Keratinocyte (primary cell): ENCODE measurements at regions not wholly inside any gene's neighbourhood (a gene's known extent, or its start where the extent isn't known, plus 50 kb on each side); places are given as distances from the start of the nearest gene placed in this dataset.

Experiments used
- EZH2 ChIP-seq: IDR thresholded peaks from one replicate; pipeline ENCODE4 v1.6.1; 2012; ENCODE audit warnings: inconsistent platforms, mild to moderate bottlenecking, low read length, moderate library complexity
- TF ChIP-seq, protein P1 (sequence below), 3 experiments: IDR thresholded peaks in 1 of 3; conservative IDR thresholded peaks in 1 of 3; optimal IDR thresholded peaks in 1 of 3; 2 replicates in 2 of 3; 3 replicates in 1 of 3; pipeline versions ENCODE3 to v1.5.1; 2011; ENCODE audit warnings: low read length in 3 of 3, mild to moderate bottlenecking in 3 of 3, moderate library complexity in 2 of 3, control low read depth in 1 of 3, inconsistent platforms in 1 of 3; ENCODE audit not compliant: insufficient read depth in 2 of 3; ENCODE audit errors: extremely low read depth in 1 of 3

DNA sequence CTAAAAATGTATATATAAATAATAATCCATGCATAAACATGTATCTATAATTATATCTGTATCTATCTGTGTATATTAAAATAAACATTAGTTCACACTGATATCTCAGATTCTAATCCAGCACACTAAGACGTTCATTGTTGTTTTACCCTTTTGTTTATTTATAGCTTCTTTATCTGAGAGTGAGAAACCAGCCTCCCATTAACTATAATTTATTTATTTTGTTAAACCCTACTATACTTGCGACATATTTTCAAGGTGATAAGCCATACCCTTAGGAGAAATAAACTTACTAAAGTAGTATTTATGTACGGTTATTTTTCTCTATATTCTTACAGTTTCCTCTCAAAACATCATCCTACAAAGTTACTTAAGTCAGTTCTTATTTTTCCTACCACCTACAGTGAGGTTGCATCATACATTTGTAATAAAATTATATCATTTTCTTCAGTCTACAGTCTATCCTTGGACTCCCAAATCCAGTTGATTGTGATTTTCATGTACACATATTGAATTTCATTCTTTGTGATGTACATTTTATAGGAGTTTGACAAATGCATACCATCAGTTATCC, 726.4 kb upstream of the FAM174A start:
- TF ChIP-seq, protein P1, sequence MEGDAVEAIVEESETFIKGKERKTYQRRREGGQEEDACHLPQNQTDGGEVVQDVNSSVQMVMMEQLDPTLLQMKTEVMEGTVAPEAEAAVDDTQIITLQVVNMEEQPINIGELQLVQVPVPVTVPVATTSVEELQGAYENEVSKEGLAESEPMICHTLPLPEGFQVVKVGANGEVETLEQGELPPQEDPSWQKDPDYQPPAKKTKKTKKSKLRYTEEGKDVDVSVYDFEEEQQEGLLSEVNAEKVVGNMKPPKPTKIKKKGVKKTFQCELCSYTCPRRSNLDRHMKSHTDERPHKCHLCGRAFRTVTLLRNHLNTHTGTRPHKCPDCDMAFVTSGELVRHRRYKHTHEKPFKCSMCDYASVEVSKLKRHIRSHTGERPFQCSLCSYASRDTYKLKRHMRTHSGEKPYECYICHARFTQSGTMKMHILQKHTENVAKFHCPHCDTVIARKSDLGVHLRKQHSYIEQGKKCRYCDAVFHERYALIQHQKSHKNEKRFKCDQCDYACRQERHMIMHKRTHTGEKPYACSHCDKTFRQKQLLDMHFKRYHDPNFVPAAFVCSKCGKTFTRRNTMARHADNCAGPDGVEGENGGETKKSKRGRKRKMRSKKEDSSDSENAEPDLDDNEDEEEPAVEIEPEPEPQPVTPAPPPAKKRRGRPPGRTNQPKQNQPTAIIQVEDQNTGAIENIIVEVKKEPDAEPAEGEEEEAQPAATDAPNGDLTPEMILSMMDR (optimal IDR thresholded peaks at IDR 0.05 in 1 of 3, IDR thresholded peaks at IDR 0.05 in 1 of 3, conservative IDR thresholded peaks at IDR 0.05 in 1 of 3; ENCODE audit: extremely low read depth in 1 of 3, insufficient read depth in 2 of 3, low read length in 3 of 3) = no peak
- TF ChIP-seq EZH2 = no peak
